ENCODE measurements at regions not wholly inside any gene's neighbourhood (a gene's known extent, or its start where the extent isn't known, plus 50 kb on each side); places are given as distances from the start of the nearest gene placed in this dataset. TPM values are rescaled to one million over a fixed set of nuclear protein-coding genes. Genes with fewer than 3 reads are reported as not detected.

DNA sequence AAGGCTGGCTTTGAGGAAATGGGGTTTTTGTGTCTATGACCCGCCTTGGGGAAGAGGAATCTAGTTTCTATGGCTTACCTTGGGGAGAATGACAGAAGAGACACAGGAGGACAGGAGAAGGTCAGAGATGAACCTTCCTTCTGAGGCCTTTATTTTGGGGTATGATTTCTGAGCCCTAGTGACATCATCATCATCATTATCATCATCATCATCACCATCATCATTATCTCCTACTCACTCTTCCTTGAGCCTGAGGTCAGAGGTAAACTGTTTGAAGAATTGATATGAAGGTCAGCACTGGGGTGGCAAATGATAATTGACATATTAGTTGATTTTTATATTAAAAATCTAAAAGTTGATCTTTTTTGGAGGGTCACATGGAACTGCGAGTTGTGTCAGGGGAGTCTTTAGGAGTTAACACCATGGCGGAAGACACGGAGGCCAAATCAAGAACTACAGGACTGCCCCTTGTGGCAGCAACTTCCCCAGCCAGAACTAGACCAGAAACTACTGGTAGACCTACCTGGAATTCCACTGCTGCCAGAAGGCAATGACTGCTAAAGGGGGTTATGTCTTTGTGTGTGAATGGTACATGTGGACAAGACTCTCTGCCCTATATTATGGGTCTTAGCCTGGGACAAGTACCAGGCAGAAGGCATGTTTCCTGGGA lies 49.8 kb upstream of the WLS start:
- no peak for DNase-seq (ENCODE audit: extremely low spot score in 2 of 2)
- H3K9me3 ChIP-seq = no peaks in the 10 kb centered on the region
- intact Hi-C loops (cut with DNase I) = no loop called here
- no peaks in the 10 kb centered on the region for H3K36me3 ChIP-seq
- H3K4me1 ChIP-seq = no peaks in the 10 kb centered on the region
- TF ChIP-seq, protein P1, sequence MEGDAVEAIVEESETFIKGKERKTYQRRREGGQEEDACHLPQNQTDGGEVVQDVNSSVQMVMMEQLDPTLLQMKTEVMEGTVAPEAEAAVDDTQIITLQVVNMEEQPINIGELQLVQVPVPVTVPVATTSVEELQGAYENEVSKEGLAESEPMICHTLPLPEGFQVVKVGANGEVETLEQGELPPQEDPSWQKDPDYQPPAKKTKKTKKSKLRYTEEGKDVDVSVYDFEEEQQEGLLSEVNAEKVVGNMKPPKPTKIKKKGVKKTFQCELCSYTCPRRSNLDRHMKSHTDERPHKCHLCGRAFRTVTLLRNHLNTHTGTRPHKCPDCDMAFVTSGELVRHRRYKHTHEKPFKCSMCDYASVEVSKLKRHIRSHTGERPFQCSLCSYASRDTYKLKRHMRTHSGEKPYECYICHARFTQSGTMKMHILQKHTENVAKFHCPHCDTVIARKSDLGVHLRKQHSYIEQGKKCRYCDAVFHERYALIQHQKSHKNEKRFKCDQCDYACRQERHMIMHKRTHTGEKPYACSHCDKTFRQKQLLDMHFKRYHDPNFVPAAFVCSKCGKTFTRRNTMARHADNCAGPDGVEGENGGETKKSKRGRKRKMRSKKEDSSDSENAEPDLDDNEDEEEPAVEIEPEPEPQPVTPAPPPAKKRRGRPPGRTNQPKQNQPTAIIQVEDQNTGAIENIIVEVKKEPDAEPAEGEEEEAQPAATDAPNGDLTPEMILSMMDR (IDR thresholded peaks at IDR 0.05) = no peak
- no peak for TF ChIP-seq POLR2AphosphoS5 (IDR thresholded peaks at IDR 0.05; ENCODE audit: insufficient read depth in 1 of 2, low read depth in 1 of 2)
- TF ChIP-seq POLR2A (IDR thresholded peaks at IDR 0.05) = no peak
- no peaks in the 10 kb centered on the region for H3K27me3 ChIP-seq
- H3K4me3 ChIP-seq = no peak overlapping the region
- H3K27ac ChIP-seq = no peak overlapping the region

Small RNAs in the stretch of these regions (small RNA-seq; reads per million reads assigned to genes)
- gene COX6B1P7 = not detected
